GM18498 (cell line): ENCODE measurements at regions not wholly inside any gene's neighbourhood (a gene's known extent, or its start where the extent isn't known, plus 50 kb on each side); places are given as distances from the start of the nearest gene placed in this dataset.
A peak's percentile ranks its signal among the peaks of the same experiment; 100 is the strongest.

Source experiments
- ATAC-seq: cut with Tn5 transposase; IDR thresholded peaks from one replicate; pipeline ENCODE4 v1.9.1; 2021; ENCODE audit warnings: mild to moderate bottlenecking, moderate library complexity; ENCODE audit not compliant: unreplicated experiment

DNA sequence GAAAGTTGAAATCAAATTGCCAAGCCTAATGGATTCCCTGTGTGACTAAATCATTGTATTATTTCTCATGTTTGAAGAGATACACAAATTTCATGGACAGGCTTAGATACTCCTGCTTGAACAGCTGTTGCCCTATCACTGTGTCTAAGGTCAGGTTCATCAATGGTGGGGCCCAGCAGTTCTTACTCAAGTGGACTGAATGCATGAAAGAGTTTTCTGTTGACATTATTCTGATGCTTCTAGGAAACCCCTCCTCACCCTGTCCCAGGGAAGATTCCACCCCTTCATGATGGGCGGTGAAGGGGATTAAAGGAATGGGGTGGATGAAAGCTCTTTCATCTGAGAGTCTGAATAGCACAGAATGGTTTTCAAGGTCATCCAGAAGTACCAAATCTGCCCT is 148.8 kb downstream of the INO80D start:
- no peak for ATAC-seq

GRCh38 chr2:205936446-205936845 is 149.5 kb downstream of the INO80D start:
- no peak for ATAC-seq

- ATAC-seq: no peak
Observed at GRCh38 chr2:205934443-205934842, 151.5 kb downstream of the INO80D start.

DNA sequence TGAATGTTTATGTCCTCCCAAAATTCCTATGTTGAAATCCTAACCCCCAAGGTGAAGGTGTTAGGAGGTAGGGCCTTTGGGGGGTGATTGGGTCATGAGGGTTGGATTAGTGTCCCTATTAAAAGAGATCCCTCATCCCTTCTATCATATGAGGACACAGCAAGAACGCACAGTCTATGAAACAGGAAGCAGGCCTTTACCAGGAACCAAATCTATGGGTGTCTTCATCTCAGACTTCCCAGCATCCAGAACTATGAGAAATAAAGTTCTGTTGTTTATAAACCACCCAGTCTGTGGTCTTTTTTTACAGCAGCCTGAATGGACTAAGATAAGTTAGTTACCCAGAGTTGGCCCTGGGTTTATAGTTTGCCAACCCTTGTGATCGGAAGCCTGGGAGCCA is 153.1 kb downstream of the INO80D start:
- ATAC-seq: no peak

DNA sequence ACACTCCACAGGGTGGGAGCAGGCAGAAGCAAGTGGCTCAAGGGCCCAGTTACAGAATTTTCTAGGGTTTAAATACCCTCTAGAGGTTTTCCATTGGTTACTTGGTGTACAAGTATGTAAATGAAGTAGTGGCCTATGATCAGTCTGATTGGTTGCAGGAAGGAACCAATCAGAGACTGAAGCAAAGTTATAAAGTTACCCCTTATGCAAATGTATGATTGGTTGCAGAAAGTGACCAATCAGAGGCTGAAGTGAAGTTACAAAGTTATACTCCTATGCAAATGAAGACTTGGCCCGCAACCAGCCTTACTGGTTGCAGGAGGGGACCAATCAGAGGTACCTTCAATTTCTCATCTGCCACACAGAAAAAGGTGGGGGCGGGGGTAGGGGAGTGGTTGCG is 154.6 kb downstream of the INO80D start:
- no peak for ATAC-seq

- ATAC-seq: no peak
Observed at GRCh38 chr2:205930209-205930608, 155.8 kb downstream of the INO80D start.

GRCh38 chr2:205929246-205929942 is 156.6 kb downstream of the INO80D start:
- no peak for ATAC-seq

DNA sequence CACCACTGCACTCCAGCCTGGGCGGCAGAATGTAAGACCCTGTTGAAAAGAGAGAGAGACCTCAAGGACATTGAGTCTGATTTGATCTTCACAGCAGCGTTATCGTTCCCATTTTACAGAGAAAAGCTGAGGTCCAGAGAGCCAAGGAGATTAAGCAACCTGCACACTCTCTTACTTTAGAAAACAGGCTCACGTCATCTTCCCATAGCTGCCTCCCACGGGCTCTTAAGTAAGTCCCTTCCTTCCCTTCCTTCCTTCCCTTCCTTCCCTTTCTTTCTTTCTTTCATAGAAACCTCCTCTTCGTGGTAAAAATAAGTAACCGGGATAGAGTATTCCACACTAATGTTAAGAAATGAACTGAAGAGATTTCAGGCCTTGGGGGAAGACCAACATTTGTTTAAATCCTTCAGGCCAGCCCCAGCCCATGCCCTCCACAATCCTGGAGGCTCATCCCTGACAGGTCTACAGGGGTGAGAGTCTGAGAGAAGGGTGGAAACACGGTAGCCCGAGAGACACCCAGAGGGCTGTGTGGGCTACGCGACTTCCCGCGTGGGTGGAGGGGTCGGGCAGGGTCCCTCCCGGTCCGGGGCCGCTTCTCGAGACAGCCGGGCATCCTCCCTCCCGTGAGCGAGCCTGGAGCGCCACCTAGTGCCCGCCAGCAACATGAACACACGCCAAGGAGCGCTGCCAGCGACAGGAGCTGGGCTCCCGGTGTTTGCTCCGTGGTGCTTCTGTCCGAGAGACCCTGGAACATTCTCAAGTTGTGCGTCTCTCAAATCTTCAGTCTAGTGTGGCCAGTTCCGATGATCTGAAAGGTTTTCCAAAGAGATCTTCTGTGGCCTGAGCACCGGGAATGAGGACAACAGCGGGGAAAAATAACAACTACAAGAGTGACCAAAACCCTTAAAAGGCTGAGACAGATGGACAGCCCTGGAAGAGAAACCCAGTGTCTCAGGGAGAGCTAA is 160.3 kb downstream of the INO80D start:
- peak; percentile 91 for ATAC-seq

DNA sequence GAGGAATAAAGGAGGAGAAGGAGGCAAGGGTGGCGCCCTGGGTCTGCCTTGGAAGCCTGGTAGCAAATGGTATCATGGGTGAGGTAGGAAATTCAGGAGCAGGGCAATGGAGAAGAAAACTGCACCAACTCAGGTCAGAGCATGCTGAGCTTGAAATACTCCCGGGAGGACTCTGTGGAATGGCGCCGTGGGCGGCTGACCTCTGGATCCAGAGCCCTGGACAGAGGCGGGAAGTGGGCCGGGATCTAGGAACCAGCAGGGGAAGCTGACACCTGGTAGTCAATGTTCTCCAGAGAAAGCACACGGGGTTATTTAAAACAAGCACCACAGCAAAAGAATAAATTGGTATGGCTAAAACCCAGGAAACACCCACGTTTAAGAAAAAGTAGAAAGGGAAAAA is 161.3 kb downstream of the INO80D start:
- no peak for ATAC-seq

DNA sequence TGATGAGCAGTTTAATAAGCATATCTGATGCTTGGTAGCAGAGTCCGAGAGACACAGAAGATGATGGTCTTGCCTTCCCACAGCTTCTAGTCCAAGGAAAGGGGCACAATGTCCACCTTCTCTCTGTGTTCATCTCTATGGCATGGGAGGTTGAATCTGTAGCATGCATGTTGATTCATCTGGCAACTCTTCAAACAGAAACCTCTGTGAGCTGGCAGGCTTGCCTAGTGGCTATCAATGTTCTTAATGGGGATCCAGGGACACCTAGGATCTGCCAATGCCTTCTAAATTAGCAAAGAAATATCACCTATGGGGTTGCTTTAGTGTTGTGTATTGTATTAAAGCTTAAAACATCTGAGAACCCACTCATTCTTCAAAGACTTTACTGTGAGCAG is 170.8 kb downstream of the INO80D start:
- ATAC-seq: no peak

DNA sequence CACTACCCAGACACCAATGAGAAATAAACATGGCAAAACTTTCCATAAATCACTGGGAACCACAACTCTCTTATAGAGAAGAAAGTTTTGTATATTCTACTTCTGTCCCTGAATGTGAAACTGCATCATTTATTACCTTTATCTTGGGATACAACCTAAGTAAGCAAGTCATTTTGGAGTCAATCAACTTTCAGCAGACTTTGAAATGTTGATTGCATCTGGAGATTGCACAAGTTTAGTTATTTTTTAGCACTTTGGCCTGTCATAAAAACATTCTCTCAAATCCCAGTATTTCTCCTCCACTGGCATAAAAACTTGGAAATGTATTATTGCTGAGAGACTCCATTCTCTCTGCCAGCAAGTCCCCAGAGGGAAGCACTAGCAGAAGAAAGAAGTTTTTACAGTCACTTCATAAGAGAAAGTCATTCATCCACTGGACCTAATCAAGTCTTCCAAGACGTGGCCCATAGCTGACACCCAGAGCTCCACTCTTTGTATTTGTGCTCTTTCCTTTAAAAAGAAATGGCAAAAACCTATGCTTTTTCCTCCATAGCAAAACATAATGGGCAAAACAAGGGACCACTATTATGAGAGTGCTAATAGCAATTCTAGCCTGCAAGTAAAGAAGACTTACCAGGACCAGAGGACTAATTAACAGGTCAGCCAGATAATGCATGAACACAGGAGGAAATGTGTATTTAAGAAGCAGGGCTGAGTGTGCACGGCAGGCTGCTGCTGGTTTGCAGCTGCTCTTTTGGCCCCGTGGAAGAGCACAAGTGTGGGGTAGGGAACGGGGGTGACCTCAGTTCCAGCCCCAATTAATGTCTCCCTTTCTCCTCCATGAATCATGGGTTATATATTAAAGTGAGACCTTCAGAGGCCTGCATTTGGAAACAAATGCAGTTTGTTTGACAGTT is 171.5 kb downstream of the INO80D start:
- ATAC-seq: no peak

GRCh38 chr2:205913668-205914067 is 172.3 kb downstream of the INO80D start:
- ATAC-seq: no peak

- ATAC-seq: no peak
Observed at GRCh38 chr2:205911306-205911705, 174.7 kb downstream of the INO80D start.

DNA sequence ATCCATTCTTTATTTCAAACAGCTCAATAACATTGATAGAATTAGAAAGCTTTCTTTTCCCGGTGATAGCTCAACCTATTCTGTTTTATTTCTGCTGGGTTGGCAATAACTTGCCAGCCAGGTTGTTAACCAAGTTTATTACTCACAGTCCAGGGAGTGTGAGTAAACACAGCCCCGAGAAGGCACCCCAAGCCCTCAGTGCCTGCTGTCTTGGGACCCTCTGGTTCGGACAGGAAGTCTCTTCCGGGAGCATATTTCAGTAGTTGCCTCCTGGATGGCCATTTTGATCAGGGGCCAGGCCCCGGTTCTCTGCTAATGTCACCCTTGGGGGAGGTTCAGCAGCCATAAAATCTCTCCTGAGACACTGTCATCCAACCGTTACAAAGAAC is 176.8 kb downstream of the INO80D start:
- no peak for ATAC-seq

GRCh38 chr2:205908212-205909183 is 177.5 kb downstream of the INO80D start:
- no peak for ATAC-seq

DNA sequence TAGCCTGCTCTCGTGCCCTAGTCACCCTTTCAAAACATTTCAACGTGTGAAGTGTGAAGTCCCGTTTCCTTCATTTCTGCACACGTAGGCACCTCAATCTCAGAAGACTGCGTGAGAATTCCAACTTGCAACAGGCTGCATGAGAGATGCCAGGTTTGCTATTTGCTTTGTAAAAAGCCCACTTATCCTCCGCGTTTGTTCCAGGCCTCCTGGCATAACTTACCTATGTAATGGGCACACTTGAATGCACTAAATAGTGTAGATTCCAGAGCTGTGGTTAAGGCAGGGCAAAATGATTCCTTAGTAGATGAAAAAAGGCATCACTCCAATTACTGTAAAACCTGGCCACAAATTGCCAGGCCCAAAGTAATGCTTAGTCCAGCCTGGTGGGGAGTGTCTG is 179.6 kb downstream of the INO80D start:
- ATAC-seq: no peak

- no peak for ATAC-seq
Observed at GRCh38 chr2:205905576-205905975, 180.4 kb downstream of the INO80D start.

GRCh38 chr2:205904873-205905272 is 181.1 kb downstream of the INO80D start:
- no peak for ATAC-seq

DNA sequence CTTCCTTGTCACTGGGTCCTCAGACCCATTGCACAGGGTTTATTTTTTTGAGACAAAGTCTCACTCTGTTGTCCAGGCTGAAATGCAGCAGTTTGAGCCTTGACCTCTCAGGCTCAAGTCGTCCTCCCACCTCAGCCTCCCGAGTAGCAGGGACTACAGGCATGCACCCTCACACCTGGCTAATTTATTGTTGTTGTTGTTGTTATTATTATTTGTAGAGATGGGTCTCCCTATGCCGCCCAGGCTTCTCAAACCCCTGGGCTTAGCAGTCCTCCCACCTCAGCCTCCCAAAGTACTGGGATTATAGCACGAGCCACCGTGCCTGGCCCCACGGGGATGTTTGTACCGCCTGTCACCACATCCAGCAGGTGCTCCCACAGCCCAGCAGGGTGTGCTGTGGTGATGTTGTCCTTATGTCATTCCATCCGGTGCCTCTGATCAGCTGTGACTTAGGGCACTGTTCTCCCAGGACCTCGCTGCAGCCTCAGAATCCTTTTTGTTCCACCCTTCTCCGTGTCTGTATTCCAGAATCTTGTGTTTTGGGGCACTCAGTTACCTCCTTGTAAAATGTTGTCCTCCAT is 182.3 kb downstream of the INO80D start:
- ATAC-seq: peak; percentile 66

GRCh38 chr2:205902900-205903237 is 183.1 kb downstream of the INO80D start:
- ATAC-seq: no peak
